ENCODE measurements at regions not wholly inside any gene's neighbourhood (a gene's known extent, or its start where the extent isn't known, plus 50 kb on each side); places are given as distances from the start of the nearest gene placed in this dataset.

DNA sequence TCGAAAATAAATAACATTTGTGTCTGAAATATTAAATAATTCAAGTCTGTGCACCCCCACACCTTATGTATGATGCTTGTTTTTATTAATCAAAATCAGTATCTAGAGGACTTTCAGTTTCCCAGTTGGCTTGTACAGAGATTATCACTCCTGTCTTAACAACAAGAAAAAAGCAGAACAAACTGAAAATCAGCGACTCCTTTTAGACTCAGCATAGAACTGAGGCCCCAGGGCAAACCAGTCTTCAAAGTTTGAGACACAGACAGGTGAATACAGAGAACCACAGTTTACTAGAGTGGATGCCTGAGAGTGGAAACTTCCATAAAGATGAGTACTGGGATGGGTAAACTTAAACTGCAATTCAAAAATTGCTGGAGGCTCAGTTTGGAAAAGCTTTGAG is 142.8 kb upstream of the KLF8 start:
- ChIA-PET SMC1A (ENCODE audit: uncharacterized antibody, unreplicated experiment) (no interaction called here), RAD21 (ENCODE audit: unreplicated experiment) (no interaction called here), CTCF (no interaction called here), POLR2A (no interaction called here)
- in situ Hi-C loops (cut with MboI) = no loop called here
- DNase-seq (ENCODE audit: low read depth, low spot score) = no peak
- Histone ChIP-seq H3K9ac (ENCODE audit: control insufficient read depth, insufficient read depth, low read length) (no peak overlapping the region), H3K27ac (ENCODE audit: control insufficient read depth, insufficient read depth) (no peak overlapping the region), H4K20me1 (ENCODE audit: control insufficient read depth, insufficient read depth) (no peaks in the 10 kb centered on the region), H3K36me3 (ENCODE audit: control insufficient read depth in 2 of 2, insufficient read depth in 2 of 2, low read length in 1 of 2) (no peaks in the 10 kb centered on the region), H3K79me2 (ENCODE audit: control insufficient read depth, insufficient read depth, low read length) (no peaks in the 10 kb centered on the region), H3K4me3 (no peak overlapping the region), H2AFZ (ENCODE audit: control insufficient read depth, low read depth, low read length) (no peak overlapping the region), H3K9me3 (replicated peaks; ENCODE audit: control insufficient read depth, insufficient read depth, low read length) (no peaks in the 10 kb centered on the region), H3K4me2 (ENCODE audit: control insufficient read depth, insufficient read depth) (no peak overlapping the region), H3K27me3 (replicated peaks in 1 of 2; ENCODE audit: control insufficient read depth in 2 of 2, insufficient read depth in 2 of 2, low read length in 1 of 2) (no peaks in the 10 kb centered on the region), H3K4me1 (ENCODE audit: control insufficient read depth, insufficient read depth, low read length) (no peaks in the 10 kb centered on the region)
- WGBS (ENCODE audit: insufficient coverage, insufficient replicate concordance, low lambda C conversion rate, missing lambda C conversion rate) = 32% methylated on average over 2 of the region's 2 CpGs
- intact Hi-C loops (cut with micrococcal nuclease; ENCODE audit: unreplicated experiment) = no loop called here
- ATAC-seq = no peak
- no TSS peak for BruUV-seq (replicated peaks)
- no peak for TF ChIP-seq BRCA1 (IDR thresholded peaks at IDR 0.05; ENCODE audit: low read depth, low read length)
- no peak for TF ChIP-seq CHD1 (IDR thresholded peaks at IDR 0.05; ENCODE audit: low read depth, low read length)
- TF ChIP-seq POLR2A (IDR thresholded peaks at IDR 0.05; ENCODE audit: low read depth, low read length) = no peak
- no peak for TF ChIP-seq NRF1 (conservative IDR thresholded peaks at IDR 0.05; ENCODE audit: low read depth, low read length)
- TF ChIP-seq, protein P1, sequence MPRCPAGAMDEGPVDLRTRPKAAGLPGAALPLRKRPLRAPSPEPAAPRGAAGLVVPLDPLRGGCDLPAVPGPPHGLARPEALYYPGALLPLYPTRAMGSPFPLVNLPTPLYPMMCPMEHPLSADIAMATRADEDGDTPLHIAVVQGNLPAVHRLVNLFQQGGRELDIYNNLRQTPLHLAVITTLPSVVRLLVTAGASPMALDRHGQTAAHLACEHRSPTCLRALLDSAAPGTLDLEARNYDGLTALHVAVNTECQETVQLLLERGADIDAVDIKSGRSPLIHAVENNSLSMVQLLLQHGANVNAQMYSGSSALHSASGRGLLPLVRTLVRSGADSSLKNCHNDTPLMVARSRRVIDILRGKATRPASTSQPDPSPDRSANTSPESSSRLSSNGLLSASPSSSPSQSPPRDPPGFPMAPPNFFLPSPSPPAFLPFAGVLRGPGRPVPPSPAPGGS (IDR thresholded peaks at IDR 0.05; ENCODE audit: borderline replicate concordance, insufficient read depth, low read depth, low read length, poor library complexity, severe bottlenecking) = no peak
- TF ChIP-seq CREB1 (IDR thresholded peaks at IDR 0.05; ENCODE audit: low read depth) = no peak
- TF ChIP-seq TAF1 (IDR thresholded peaks at IDR 0.05; ENCODE audit: borderline replicate concordance, low read depth, low read length) = no peak
- TF ChIP-seq RCOR1 (conservative IDR thresholded peaks at IDR 0.05; ENCODE audit: low read depth, low read length) = no peak
- no peak for TF ChIP-seq BHLHE40 (IDR thresholded peaks at IDR 0.05; ENCODE audit: borderline replicate concordance in 1 of 2, low read depth in 2 of 2, low read length in 1 of 2)
- no peak for TF ChIP-seq GATAD2B (conservative IDR thresholded peaks at IDR 0.05; ENCODE audit: low read depth)
- no peak for TF ChIP-seq SRF (IDR thresholded peaks at IDR 0.05; ENCODE audit: low read depth in 2 of 2, low read length in 2 of 2)
- no peak for TF ChIP-seq TCF12 (IDR thresholded peaks at IDR 0.05; ENCODE audit: low read depth, low read length)
- TF ChIP-seq ESRRA (IDR thresholded peaks at IDR 0.05; ENCODE audit: low read length) = no peak
- no peak for TF ChIP-seq SMAD1 (IDR thresholded peaks at IDR 0.05; ENCODE audit: low read depth, partially characterized antibody)
- TF ChIP-seq PAX5 (IDR thresholded peaks at IDR 0.05; ENCODE audit: borderline replicate concordance, low read depth, low read length) = no peak
- TF ChIP-seq BMI1 (IDR thresholded peaks at IDR 0.05; ENCODE audit: borderline replicate concordance) = no peak
- no peak for TF ChIP-seq HCFC1 (IDR thresholded peaks at IDR 0.05; ENCODE audit: low read length)
- TF ChIP-seq, protein P2, sequence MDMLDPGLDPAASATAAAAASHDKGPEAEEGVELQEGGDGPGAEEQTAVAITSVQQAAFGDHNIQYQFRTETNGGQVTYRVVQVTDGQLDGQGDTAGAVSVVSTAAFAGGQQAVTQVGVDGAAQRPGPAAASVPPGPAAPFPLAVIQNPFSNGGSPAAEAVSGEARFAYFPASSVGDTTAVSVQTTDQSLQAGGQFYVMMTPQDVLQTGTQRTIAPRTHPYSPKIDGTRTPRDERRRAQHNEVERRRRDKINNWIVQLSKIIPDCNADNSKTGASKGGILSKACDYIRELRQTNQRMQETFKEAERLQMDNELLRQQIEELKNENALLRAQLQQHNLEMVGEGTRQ (IDR thresholded peaks at IDR 0.05; ENCODE audit: borderline replicate concordance, low read depth, low read length) = no peak
- no peak for TF ChIP-seq ZSCAN29 (IDR thresholded peaks at IDR 0.05)
- no peak for TF ChIP-seq POLR2AphosphoS2 (IDR thresholded peaks at IDR 0.05; ENCODE audit: low read depth, low read length)
- FAIRE-seq = no peak

All from GM12878 (cell line).